ENCODE measurements at regions not wholly inside any gene's neighbourhood (a gene's known extent, or its start where the extent isn't known, plus 50 kb on each side); places are given as distances from the start of the nearest gene placed in this dataset.

GRCh38 chr11:26229981-26230380 lies 101.9 kb upstream of the ANO3 start:
- Histone ChIP-seq H3K4me1 (ENCODE audit: insufficient read depth, low read length, poor library complexity, severe bottlenecking) (no peaks in the 10 kb centered on the region), H3K27ac (ENCODE audit: low read depth, low read length, poor library complexity, severe bottlenecking) (no peak overlapping the region), H3K36me3 (ENCODE audit: insufficient read depth, low read length, poor library complexity, severe bottlenecking) (no peaks in the 10 kb centered on the region), H3K4me3 (ENCODE audit: low read depth, low read length, poor library complexity, severe bottlenecking) (no peak overlapping the region), H3K9me3 (ENCODE audit: low read depth, low read length, poor library complexity, severe bottlenecking) (no peaks in the 10 kb centered on the region), H3K27me3 (replicated peaks; ENCODE audit: insufficient read depth, low read depth, low read length, poor library complexity) (no peaks in the 10 kb centered on the region)
- intact Hi-C loops (cut with micrococcal nuclease; ENCODE audit: unreplicated experiment) = no loop called here
- CTCF ChIA-PET = no interaction called here
- BruUV-seq (replicated peaks) = no TSS peak
- TF ChIP-seq EZH2 (IDR thresholded peaks at IDR 0.05; ENCODE audit: borderline replicate concordance, low read depth, low read length, poor library complexity, severe bottlenecking) (no peak), CTCF (conservative IDR thresholded peaks at IDR 0.05; ENCODE audit: low read depth, low read length) (no peak)
- POLR2A ChIA-PET (ENCODE audit: low non-redundant PET) = no interaction called here
- DNase-seq (ENCODE audit: low spot score) = no peak

- POLR2A ChIA-PET (ENCODE audit: low non-redundant PET) = interaction anchor here (0.6 kb wide), 1 partner anchor 728 kb away, joined by 3 read pairs; no protein-coding TSS in a partner anchor
- no peaks in the 10 kb centered on the region for H3K9me3 ChIP-seq (ENCODE audit: low read depth, low read length, poor library complexity, severe bottlenecking)
- no peaks in the 10 kb centered on the region for H3K36me3 ChIP-seq (ENCODE audit: insufficient read depth, low read length, poor library complexity, severe bottlenecking)
- no TSS peak for BruUV-seq (replicated peaks)
- no peak overlapping the region for H3K27ac ChIP-seq (ENCODE audit: low read depth, low read length, poor library complexity, severe bottlenecking)
- H3K4me1 ChIP-seq (ENCODE audit: insufficient read depth, low read length, poor library complexity, severe bottlenecking) = no peaks in the 10 kb centered on the region
- intact Hi-C loops (cut with micrococcal nuclease; ENCODE audit: unreplicated experiment) = no loop called here
- DNase-seq (ENCODE audit: low spot score) = no peak
- CTCF ChIA-PET = no interaction called here
- H3K4me3 ChIP-seq (ENCODE audit: low read depth, low read length, poor library complexity, severe bottlenecking) = no peak overlapping the region
- H3K27me3 ChIP-seq (replicated peaks; ENCODE audit: insufficient read depth, low read depth, low read length, poor library complexity) = no peaks in the 10 kb centered on the region
- TF ChIP-seq EZH2 (IDR thresholded peaks at IDR 0.05; ENCODE audit: borderline replicate concordance, low read depth, low read length, poor library complexity, severe bottlenecking) (no peak), CTCF (conservative IDR thresholded peaks at IDR 0.05; ENCODE audit: low read depth, low read length) (no peak)
Measured at GRCh38 chr11:26231252-26231661, 100.7 kb upstream of the ANO3 start.

- BruUV-seq (replicated peaks) = no TSS peak
- CTCF ChIA-PET = no interaction called here
Measured at GRCh38 chr11:26234451-26234850, 97.5 kb upstream of the ANO3 start.

More at GRCh38 chr11:26234451-26234850, 97.5 kb upstream of the ANO3 start:
- Histone ChIP-seq H3K27ac (ENCODE audit: low read depth, low read length, poor library complexity, severe bottlenecking) (no peak overlapping the region), H3K4me3 (ENCODE audit: low read depth, low read length, poor library complexity, severe bottlenecking) (no peak overlapping the region), H3K4me1 (ENCODE audit: insufficient read depth, low read length, poor library complexity, severe bottlenecking) (no peaks in the 10 kb centered on the region), H3K9me3 (ENCODE audit: low read depth, low read length, poor library complexity, severe bottlenecking) (no peaks in the 10 kb centered on the region), H3K27me3 (replicated peaks; ENCODE audit: insufficient read depth, low read depth, low read length, poor library complexity) (no peaks in the 10 kb centered on the region), H3K36me3 (ENCODE audit: insufficient read depth, low read length, poor library complexity, severe bottlenecking) (no peaks in the 10 kb centered on the region)
- no peak for DNase-seq (ENCODE audit: low spot score)
- TF ChIP-seq CTCF (conservative IDR thresholded peaks at IDR 0.05; ENCODE audit: low read depth, low read length) = no peak
- TF ChIP-seq EZH2 (IDR thresholded peaks at IDR 0.05; ENCODE audit: borderline replicate concordance, low read depth, low read length, poor library complexity, severe bottlenecking) = no peak
- POLR2A ChIA-PET (ENCODE audit: low non-redundant PET) = no interaction called here
- intact Hi-C loops (cut with micrococcal nuclease; ENCODE audit: unreplicated experiment) = no loop called here
